Smooth muscle cell (in vitro differentiated cells): ENCODE measurements at regions not wholly inside any gene's neighbourhood (a gene's known extent, or its start where the extent isn't known, plus 50 kb on each side); places are given as distances from the start of the nearest gene placed in this dataset.

ENCODE experiments used
- DNase-seq: peaks from one replicate; lab custom pipeline; 2025; ENCODE audit not compliant: unreplicated experiment; lab: John Stamatoyannopoulos, UW
- H2AFZ ChIP-seq: fragments of 200-600 bp; sonication (generic); 2 replicates; pipeline ENCODE4 v1.6.0; 2016; ENCODE audit warnings: antibody characterized with exemption, low read depth, mild to moderate bottlenecking
- H3F3A ChIP-seq: fragments of 200-600 bp; sonication (generic); 2 replicates; pipeline ENCODE4 v1.6.0; 2017; ENCODE audit warnings: antibody characterized with exemption, low read depth
- H3K27ac ChIP-seq: fragments of 200-600 bp; sonication (generic); 2 replicates; pipeline ENCODE4 v1.5.1; 2016; ENCODE audit warnings: low read depth, mild to moderate bottlenecking
- H3K27me3 ChIP-seq: fragments of 200-600 bp; sonication (generic); 2 replicates; pipeline ENCODE4 v1.6.1; 2016; ENCODE audit warnings: low read depth, mild to moderate bottlenecking
- H3K36me3 ChIP-seq: fragments of 200-600 bp; sonication (generic); 2 replicates; pipeline ENCODE4 v1.5.1; 2016; ENCODE audit warnings: low read depth
- H3K4me1 ChIP-seq: fragments of 200-600 bp; sonication (generic); 2 replicates; pipeline ENCODE4 v1.5.1; 2016; ENCODE audit warnings: low read depth
- H3K4me2 ChIP-seq: fragments of 200-600 bp; sonication (generic); 2 replicates; pipeline ENCODE4 v1.6.0; 2016; ENCODE audit warnings: mild to moderate bottlenecking
- H3K4me3 ChIP-seq: fragments of 200-600 bp; sonication (generic); 2 replicates; pipeline ENCODE4 v1.5.1; 2016; ENCODE audit warnings: mild to moderate bottlenecking
- H3K79me2 ChIP-seq: fragments of 200-600 bp; sonication (generic); 2 replicates; pipeline ENCODE4 v1.6.0; 2016; ENCODE audit warnings: low read depth, mild to moderate bottlenecking
- H3K9ac ChIP-seq: fragments of 200-600 bp; sonication (generic); 2 replicates; pipeline ENCODE4 v1.6.0; 2016; ENCODE audit warnings: low read depth
- H3K9me3 ChIP-seq: fragments of 200-600 bp; sonication (generic); replicated peaks from 2 replicates; pipeline ENCODE4 v1.5.1; 2016; ENCODE audit warnings: low read depth
- H4K20me1 ChIP-seq: fragments of 200-600 bp; sonication (generic); 2 replicates; pipeline ENCODE4 v1.6.0; 2016; ENCODE audit warnings: low read depth
- CTCF ChIP-seq: fragments of 200-600 bp; sonication (generic); IDR thresholded peaks from 2 replicates; pipeline ENCODE4 v1.5.1; 2017; ENCODE audit warnings: borderline replicate concordance, mild to moderate bottlenecking, antibody characterized with exemption; ENCODE audit not compliant: insufficient read depth, poor library complexity, severe bottlenecking
- WGBS: methylation state at CpG from one replicate; pipeline ENCODE4 v1.1.7; 2016; ENCODE audit warnings: low lambda C conversion rate; 5-methylcytosine and 5-hydroxymethylcytosine counted together

- DNase-seq: no peak
- Histone ChIP-seq H3K27ac (no peak overlapping the region), H3K9ac (no peak overlapping the region), H3K4me1 (no peaks in the 10 kb centered on the region), H3F3A (no peaks in the 10 kb centered on the region), H2AFZ (no peak overlapping the region), H3K27me3 (no peaks in the 10 kb centered on the region), H3K4me2 (no peak overlapping the region), H3K79me2 (no peaks in the 10 kb centered on the region), H3K4me3 (no peak overlapping the region), H4K20me1 (no peaks in the 10 kb centered on the region), H3K36me3 (no peaks in the 10 kb centered on the region), H3K9me3 (no peaks in the 10 kb centered on the region)
- TF ChIP-seq CTCF: no peak
- 90% methylated on average over 2 of the region's 2 CpGs for WGBS
These were observed 415.8 kb upstream of the SUCLG2 start for GRCh38 chr3:68070186-68070585.

- no peaks in the 10 kb centered on the region for H3K4me1 ChIP-seq
These were observed 412.9 kb upstream of the SUCLG2 start for GRCh38 chr3:68067314-68067713.

GRCh38 chr3:68062926-68063325, 408.5 kb upstream of the SUCLG2 start:
- Histone ChIP-seq H3F3A (no peaks in the 10 kb centered on the region), H3K27me3 (no peaks in the 10 kb centered on the region), H4K20me1 (no peaks in the 10 kb centered on the region), H3K27ac (no peak overlapping the region), H3K36me3 (no peaks in the 10 kb centered on the region), H3K79me2 (no peaks in the 10 kb centered on the region), H3K4me2 (no peak overlapping the region), H3K9ac (no peak overlapping the region), H3K4me1 (no peaks in the 10 kb centered on the region), H3K4me3 (no peak overlapping the region), H3K9me3 (no peaks in the 10 kb centered on the region), H2AFZ (no peak overlapping the region)
- 75% methylated on average over 5 of the region's 5 CpGs for whole genome bisulfite sequencing
- no peak for DNase-seq
- no peak for TF ChIP-seq CTCF

More at GRCh38 chr3:68067314-68067713, 412.9 kb upstream of the SUCLG2 start:
- no peaks in the 10 kb centered on the region for H4K20me1 ChIP-seq
- H3K36me3 ChIP-seq: no peaks in the 10 kb centered on the region
- 100% methylated on average over 1 of the region's 1 CpG for WGBS
- H3K4me3 ChIP-seq: no peak overlapping the region
- H3K27ac ChIP-seq: no peak overlapping the region
- H3K9me3 ChIP-seq: no peaks in the 10 kb centered on the region
- DNase-seq: no peak
- no peak overlapping the region for H2AFZ ChIP-seq
- H3K27me3 ChIP-seq: no peaks in the 10 kb centered on the region
- H3K4me2 ChIP-seq: no peak overlapping the region
- no peaks in the 10 kb centered on the region for H3F3A ChIP-seq
- TF ChIP-seq CTCF: no peak
- no peak overlapping the region for H3K9ac ChIP-seq
- no peaks in the 10 kb centered on the region for H3K79me2 ChIP-seq

GRCh38 chr3:68060910-68061309, 406.5 kb upstream of the SUCLG2 start:
- no peaks in the 10 kb centered on the region for H4K20me1 ChIP-seq
- no peak for DNase-seq
- no peak overlapping the region for H3K9ac ChIP-seq
- no peak overlapping the region for H3K4me3 ChIP-seq
- H3K9me3 ChIP-seq: no peaks in the 10 kb centered on the region
- H3K36me3 ChIP-seq: no peaks in the 10 kb centered on the region
- WGBS: 75% methylated on average over 5 of the region's 5 CpGs
- H3K4me1 ChIP-seq: no peaks in the 10 kb centered on the region
- no peaks in the 10 kb centered on the region for H3K27me3 ChIP-seq
- H3K27ac ChIP-seq: no peak overlapping the region
- no peaks in the 10 kb centered on the region for H3F3A ChIP-seq
- H3K79me2 ChIP-seq: no peaks in the 10 kb centered on the region
- H2AFZ ChIP-seq: no peak overlapping the region
- TF ChIP-seq CTCF: no peak
- no peak overlapping the region for H3K4me2 ChIP-seq
